A549 (cell line): ENCODE measurements at regions not wholly inside any gene's neighbourhood (a gene's known extent, or its start where the extent isn't known, plus 50 kb on each side); places are given as distances from the start of the nearest gene placed in this dataset.

Experiments used
- ATAC-seq, 2 experiments: fragments of 200-7000 bp in 1 of 2; fragments of >200 bp in 1 of 2; cut with Nextera tagmentation in 1 of 2; cut with Tn5 transposase in 1 of 2; 3 replicates each; pipeline versions ENCODE4 v1.8.0 to v1.9.1; 2018 to 2020; ENCODE audit warnings: mild to moderate bottlenecking in 1 of 2, moderate library complexity in 1 of 2
- CTCF ChIA-PET: fragments of 300-600 bp; sonication (Branson Sonifier 250); formaldehyde crosslinking; extraction: SDS; loops from one replicate; lab custom pipeline; 2021; ENCODE audit warnings: antibody characterized with exemption, inconsistent platforms; lab: Yijun Ruan, JAX
- POLR2A ChIA-PET: fragments of 350-600 bp; formaldehyde crosslinking; extraction: SDS; loops from one replicate; lab custom pipeline; 2021; ENCODE audit warnings: antibody characterized with exemption, inconsistent platforms; lab: Yijun Ruan, JAX
- DNase-seq, 2 experiments: peaks; one replicate each; pipeline versions ENCODE4 v3.0.0 to v3.0.0-alpha.2; 2011 to 2016; ENCODE audit warnings: low read depth in 1 of 2, low spot score in 1 of 2
- FAIRE-seq: peaks from 2 replicates; lab custom pipeline; 2011; peaks lifted over from hg19 to GRCh38; lab: Jason Lieb, UNC
- H3K27ac ChIP-seq, 2 experiments: fragments of >200 bp; sonication (Bioruptor Twin); formaldehyde crosslinking; 3 replicates each; pipeline ENCODE4 v1.5.1; 2016 to 2017
- H3K4me1 ChIP-seq: fragments of >200 bp; sonication (Bioruptor Twin); formaldehyde crosslinking; 3 replicates; pipeline ENCODE4 v1.6.1; 2016
- H3K4me2 ChIP-seq: fragments of >200 bp; sonication (Bioruptor Twin); formaldehyde crosslinking; 3 replicates; pipeline ENCODE4 v1.6.1; 2016
- H3K4me3 ChIP-seq: fragments of >200 bp; sonication (Bioruptor Twin); formaldehyde crosslinking; 3 replicates; pipeline ENCODE4 v1.5.1; 2016
- H3K9me3 ChIP-seq: fragments of >200 bp; sonication (Bioruptor Twin); formaldehyde crosslinking; 3 replicates; pipeline ENCODE4 v1.6.1; 2016
- ATOH8 ChIP-seq: fragments of 250-450 bp; sonication (Bioruptor Pico); IDR thresholded peaks from 2 replicates; pipeline ENCODE4 v1.5.0; 2020; ENCODE audit warnings: low read depth, mild to moderate bottlenecking, moderate library complexity
- CBX8 ChIP-seq: fragments of 200-600 bp; sonication (generic); IDR thresholded peaks from 2 replicates; pipeline ENCODE4 v1.6.1; 2016
- CHD4 ChIP-seq: fragments of 200-600 bp; sonication (generic); IDR thresholded peaks from 2 replicates; pipeline ENCODE4 v1.6.1; 2016; ENCODE audit warnings: antibody characterized with exemption, mild to moderate bottlenecking, borderline replicate concordance
- EHF ChIP-seq: fragments of 250-450 bp; sonication (Bioruptor Pico); IDR thresholded peaks from 2 replicates; pipeline ENCODE4 v1.5.0; 2020; ENCODE audit warnings: mild to moderate bottlenecking
- EHMT2 ChIP-seq: fragments of 200-600 bp; sonication (generic); IDR thresholded peaks from 2 replicates; pipeline ENCODE4 v1.6.1; 2016; ENCODE audit warnings: antibody characterized with exemption, low read depth, mild to moderate bottlenecking, moderate library complexity
- ELK1 ChIP-seq: fragments of 150-350 bp; IDR thresholded peaks from 2 replicates; pipeline ENCODE4 v1.6.1; 2014; ENCODE audit warnings: low read depth, mild to moderate bottlenecking, low read length
- ESRRA ChIP-seq: fragments of 150-350 bp; IDR thresholded peaks from 2 replicates; pipeline ENCODE4 v1.6.1; 2014; ENCODE audit warnings: mild to moderate bottlenecking, low read length, borderline replicate concordance
- FOSL2 ChIP-seq, 2 experiments: fragments of 450-650 bp in 1 of 2; fragments of >200 bp in 1 of 2; sonication (Bioruptor Twin) in 1 of 2; formaldehyde crosslinking; IDR thresholded peaks; 2 replicates each; pipeline versions ENCODE4 v1.5.0 to v1.6.1; 2016 to 2020; ENCODE audit warnings: mild to moderate bottlenecking in 1 of 2, moderate library complexity in 1 of 2
- HES2 ChIP-seq: fragments of >200 bp; sonication (Bioruptor Twin); formaldehyde crosslinking; IDR thresholded peaks from 2 replicates; pipeline ENCODE4 v1.6.1; 2016
- HOXA7 ChIP-seq: fragments of 250-450 bp; sonication (Bioruptor Pico); IDR thresholded peaks from 2 replicates; pipeline ENCODE4 v1.5.0; 2020; ENCODE audit warnings: mild to moderate bottlenecking, moderate library complexity
- HOXB13 ChIP-seq: fragments of 250-450 bp; sonication (Bioruptor Pico); IDR thresholded peaks from 2 replicates; pipeline ENCODE4 v1.5.0; 2020; ENCODE audit warnings: low read depth, mild to moderate bottlenecking, moderate library complexity
- JUN ChIP-seq, 2 experiments: fragments of >200 bp; sonication (Bioruptor Twin); formaldehyde crosslinking; IDR thresholded peaks; 2 replicates in 1 of 2; 3 replicates in 1 of 2; pipeline ENCODE4 v1.6.1; 2016 to 2017
- JUNB ChIP-seq: fragments of >200 bp; sonication (Bioruptor Twin); formaldehyde crosslinking; IDR thresholded peaks from 2 replicates; pipeline ENCODE4 v1.6.1; 2016
- KDM1A ChIP-seq: fragments of 200-600 bp; sonication (generic); IDR thresholded peaks from 2 replicates; pipeline ENCODE4 v1.6.1; 2016; ENCODE audit warnings: low read depth, mild to moderate bottlenecking
- KDM5A ChIP-seq: fragments of 200-600 bp; sonication (generic); IDR thresholded peaks from 2 replicates; pipeline ENCODE4 v1.6.1; 2016; ENCODE audit warnings: antibody characterized with exemption, mild to moderate bottlenecking
- NFE2L2 ChIP-seq: fragments of 150-350 bp; conservative IDR thresholded peaks from 2 replicates; pipeline ENCODE4 v1.6.1; 2014; ENCODE audit warnings: low read length
- NPAS2 ChIP-seq: fragments of 250-450 bp; sonication (Bioruptor Pico); IDR thresholded peaks from 2 replicates; pipeline ENCODE4 v1.8.0; 2022; ENCODE audit warnings: mild to moderate bottlenecking, moderate library complexity, borderline replicate concordance
- NR3C1 ChIP-seq: fragments of >200 bp; sonication (Bioruptor Twin); formaldehyde crosslinking; IDR thresholded peaks from 3 replicates; pipeline ENCODE4 v1.6.1; 2017
- PBX3 ChIP-seq: IDR thresholded peaks from 2 replicates; pipeline ENCODE4 v1.6.1; 2012
- POLR2AphosphoS2 ChIP-seq: conservative IDR thresholded peaks from 2 replicates; pipeline ENCODE4 v1.6.1; 2012; ENCODE audit warnings: low read length, improper control_type of control experiment, inconsistent platforms
- REST ChIP-seq: fragments of 200-600 bp; sonication (generic); IDR thresholded peaks from 2 replicates; pipeline ENCODE4 v1.6.1; 2016; ENCODE audit warnings: antibody characterized with exemption, mild to moderate bottlenecking, moderate library complexity
- TFCP2L1 ChIP-seq: fragments of 250-450 bp; sonication (Bioruptor Pico); IDR thresholded peaks from 2 replicates; pipeline ENCODE4 v1.5.0; 2021; ENCODE audit warnings: mild to moderate bottlenecking
- TP53 ChIP-seq: fragments of 250-450 bp; sonication (Bioruptor Pico); IDR thresholded peaks from 2 replicates; pipeline ENCODE4 v1.5.0; 2021; ENCODE audit warnings: mild to moderate bottlenecking, moderate library complexity
- ZC3H11A ChIP-seq: fragments of 450-650 bp; IDR thresholded peaks from 2 replicates; pipeline ENCODE4 v1.6.1; 2014; ENCODE audit warnings: antibody characterized with exemption, mild to moderate bottlenecking
- WGBS: methylation state at CpG from one replicate; pipeline ENCODE4 v1.1.6; 2017; ENCODE audit errors: missing lambda C conversion rate; 5-methylcytosine and 5-hydroxymethylcytosine counted together
- TF ChIP-seq, protein P1 (sequence below): IDR thresholded peaks from 2 replicates; pipeline ENCODE4 v1.6.1; 2012; ENCODE audit warnings: low read depth, borderline replicate concordance
- TF ChIP-seq, protein P2 (sequence below): fragments of 250-450 bp; sonication (Bioruptor Pico); IDR thresholded peaks from 2 replicates; pipeline ENCODE4 v1.5.0; 2021; ENCODE audit warnings: mild to moderate bottlenecking, moderate library complexity, borderline replicate concordance

- TF ChIP-seq HES2 (no peak), JUNB (no peak), JUN (IDR thresholded peaks at IDR 0.05) (no peak), CBX8 (no peak), ELK1 (no peak), NR3C1 (no peak), NFE2L2 (no peak), HOXA7 (no peak), EHMT2 (no peak), CHD4 (no peak), ATOH8 (no peak), EHF (CRISPR knock-in tag) (no peak), NPAS2 (CRISPR knock-in tag) (no peak), TP53 (no peak), KDM1A (no peak), POLR2AphosphoS2 (no peak), ZC3H11A (no peak)
- TF ChIP-seq, protein P1, sequence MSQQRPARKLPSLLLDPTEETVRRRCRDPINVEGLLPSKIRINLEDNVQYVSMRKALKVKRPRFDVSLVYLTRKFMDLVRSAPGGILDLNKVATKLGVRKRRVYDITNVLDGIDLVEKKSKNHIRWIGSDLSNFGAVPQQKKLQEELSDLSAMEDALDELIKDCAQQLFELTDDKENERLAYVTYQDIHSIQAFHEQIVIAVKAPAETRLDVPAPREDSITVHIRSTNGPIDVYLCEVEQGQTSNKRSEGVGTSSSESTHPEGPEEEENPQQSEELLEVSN, result no peak
- TF ChIP-seq, protein P2, sequence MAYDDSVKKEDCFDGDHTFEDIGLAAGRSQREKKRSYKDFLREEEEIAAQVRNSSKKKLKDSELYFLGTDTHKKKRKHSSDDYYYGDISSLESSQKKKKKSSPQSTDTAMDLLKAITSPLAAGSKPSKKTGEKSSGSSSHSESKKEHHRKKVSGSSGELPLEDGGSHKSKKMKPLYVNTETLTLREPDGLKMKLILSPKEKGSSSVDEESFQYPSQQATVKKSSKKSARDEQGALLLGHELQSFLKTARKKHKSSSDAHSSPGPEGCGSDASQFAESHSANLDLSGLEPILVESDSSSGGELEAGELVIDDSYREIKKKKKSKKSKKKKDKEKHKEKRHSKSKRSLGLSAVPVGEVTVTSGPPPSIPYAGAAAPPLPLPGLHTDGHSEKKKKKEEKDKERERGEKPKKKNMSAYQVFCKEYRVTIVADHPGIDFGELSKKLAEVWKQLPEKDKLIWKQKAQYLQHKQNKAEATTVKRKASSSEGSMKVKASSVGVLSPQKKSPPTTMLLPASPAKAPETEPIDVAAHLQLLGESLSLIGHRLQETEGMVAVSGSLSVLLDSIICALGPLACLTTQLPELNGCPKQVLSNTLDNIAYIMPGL (CRISPR knock-in tag), result no peak
- Histone ChIP-seq H3K4me3 (no peak overlapping the region), H3K4me1 (peaks cover 16% of the 10 kb centered on the region; the same call in 2 of the 3 replicates), H3K27ac (0 out of 6 replicates have a peak overlapping the region, but pooled peaks of 1 of the 2 experiments have one; percentile 21), H3K4me2 (0 out of 3 replicates have a peak overlapping the region, but pooled peaks have one; percentile 10), H3K9me3 (no peaks in the 10 kb centered on the region)
- ChIA-PET POLR2A (no interaction called here), CTCF (no interaction called here)
- 68% methylated on average over 5 of the region's 5 CpGs for WGBS
- ATAC-seq (no peak), DNase-seq (no peak), FAIRE-seq (no peak)
Measured at GRCh38 chr2:150046211-150046610, 441.3 kb downstream of the RND3 start.

DNA sequence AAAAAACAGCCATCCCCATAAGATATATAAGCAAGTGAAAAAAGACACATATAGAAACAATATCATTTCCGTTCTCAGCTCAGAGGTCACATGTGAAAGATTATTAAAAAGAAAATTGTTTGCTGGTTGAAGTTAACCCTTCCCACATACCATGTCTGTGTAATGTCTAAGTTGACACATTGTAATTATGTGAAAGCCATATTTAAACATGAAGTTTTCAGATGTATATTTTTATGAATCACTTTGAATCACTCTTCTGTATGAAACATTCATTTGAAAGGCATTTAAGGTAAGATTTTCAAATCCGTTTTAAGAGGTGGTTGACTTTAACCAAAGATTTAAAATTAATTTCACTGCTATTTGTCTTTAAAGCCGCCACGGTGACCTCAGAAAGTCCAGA is 441.9 kb downstream of the RND3 start:
- Histone ChIP-seq H3K27ac (no peak overlapping the region), H3K4me3 (no peak overlapping the region), H3K4me1 (peaks cover 16% of the 10 kb centered on the region; the same call in 2 of the 3 replicates), H3K9me3 (no peaks in the 10 kb centered on the region), H3K4me2 (no peak overlapping the region)
- CTCF ChIA-PET, result no interaction called here
- 83% methylated on average over 4 of the region's 4 CpGs for WGBS
- FAIRE-seq (no peak), DNase-seq (no peak)
- TF ChIP-seq PBX3 (no peak), TFCP2L1 (CRISPR knock-in tag) (no peak), REST (no peak), ESRRA (no peak), HOXB13 (no peak), KDM5A (no peak), FOSL2 (IDR thresholded peaks at IDR 0.05) (no peak), FOSL2 (CRISPR knock-in tag; IDR thresholded peaks at IDR 0.05) (no peak)
- TF ChIP-seq, all 56 proteins: peak for 0
- POLR2A ChIA-PET, result no interaction called here
- ATAC-seq, result no peak
